SK-N-SH (cell line): ENCODE measurements at regions not wholly inside any gene's neighbourhood (a gene's known extent, or its start where the extent isn't known, plus 50 kb on each side); places are given as distances from the start of the nearest gene placed in this dataset.

Source experiments
- CTCF ChIP-seq: fragments of 200-600 bp; sonication (generic); IDR thresholded peaks from 2 replicates; pipeline ENCODE4 v1.6.1; 2017; ENCODE audit warnings: antibody characterized with exemption, mild to moderate bottlenecking, moderate library complexity
- EP300 ChIP-seq, 2 experiments: IDR thresholded peaks; 2 replicates each; pipeline versions ENCODE4 v1.4.0 to v1.6.1; 2012; ENCODE audit warnings: borderline replicate concordance in 1 of 2, low read depth in 1 of 2, low read length in 1 of 2
- EZH2phosphoT487 ChIP-seq: fragments of 200-600 bp; sonication (generic); IDR thresholded peaks from 2 replicates; pipeline ENCODE4 v1.6.1; 2017; ENCODE audit warnings: low read depth, mixed run types, mild to moderate bottlenecking, antibody characterized with exemption, moderate library complexity, borderline replicate concordance
- GABPA ChIP-seq: IDR thresholded peaks from 2 replicates; pipeline ENCODE4 v1.4.0; 2012; ENCODE audit warnings: low read depth, mild to moderate bottlenecking
- POLR2AphosphoS5 ChIP-seq: IDR thresholded peaks from 2 replicates; pipeline ENCODE4 v1.6.1; 2012; ENCODE audit warnings: low read depth, low read length
- RAD21 ChIP-seq: IDR thresholded peaks from 2 replicates; pipeline ENCODE4 v1.6.1; 2012; ENCODE audit warnings: mild to moderate bottlenecking, low read length
- REST ChIP-seq: IDR thresholded peaks from 2 replicates; pipeline ENCODE4 v1.6.1; 2012; ENCODE audit warnings: mild to moderate bottlenecking, low read depth, low read length, moderate library complexity
- RXRA ChIP-seq: IDR thresholded peaks from 2 replicates; pipeline ENCODE4 v1.4.0; 2012; ENCODE audit warnings: low read depth, mild to moderate bottlenecking, borderline replicate concordance
- TAF1 ChIP-seq: IDR thresholded peaks from 2 replicates; pipeline ENCODE4 v1.6.1; 2012; ENCODE audit warnings: low read depth, mild to moderate bottlenecking, low read length, moderate library complexity, borderline replicate concordance
- TEAD4 ChIP-seq: IDR thresholded peaks from 2 replicates; pipeline ENCODE4 v1.4.0; 2012; ENCODE audit warnings: mild to moderate bottlenecking, borderline replicate concordance; ENCODE audit not compliant: insufficient read depth

GRCh38 chr16:35575432-35575821 lies 2116.0 kb downstream of the TP53TG3F start:
- no peak for TF ChIP-seq POLR2AphosphoS5
- no peak for TF ChIP-seq TEAD4
- TF ChIP-seq CTCF: no peak
- no peak for TF ChIP-seq REST
- no peak for TF ChIP-seq RAD21
- TF ChIP-seq RXRA: no peak
- TF ChIP-seq GABPA: no peak
- TF ChIP-seq EZH2phosphoT487: no peak
- TF ChIP-seq TAF1: no peak
- TF ChIP-seq EP300 (IDR thresholded peaks at IDR 0.05; ENCODE audit: borderline replicate concordance in 1 of 2, low read depth in 1 of 2, low read length in 1 of 2): no peak
